ENCODE measurements at regions not wholly inside any gene's neighbourhood (a gene's known extent, or its start where the extent isn't known, plus 50 kb on each side); places are given as distances from the start of the nearest gene placed in this dataset.

GRCh38 chr13:103772576-103772975, 706.4 kb upstream of the SLC10A2 start:
- DNase-seq = peak; percentile 5

- no peak for DNase-seq
These were observed 696.3 kb upstream of the SLC10A2 start for GRCh38 chr13:103762523-103762922.

GRCh38 chr13:103759361-103759760, 693.1 kb upstream of the SLC10A2 start:
- no peak for DNase-seq

- no peak for DNase-seq
These were observed 692.0 kb upstream of the SLC10A2 start for GRCh38 chr13:103758222-103758621.

GRCh38 chr13:103757361-103757760, 691.1 kb upstream of the SLC10A2 start:
- DNase-seq = no peak

GRCh38 chr13:103754783-103755182, 688.6 kb upstream of the SLC10A2 start:
- DNase-seq = no peak

- peak; percentile 2 for DNase-seq
These were observed 668.6 kb upstream of the SLC10A2 start for GRCh38 chr13:103734837-103735236.

- no peak for DNase-seq
These were observed 665.7 kb upstream of the SLC10A2 start for GRCh38 chr13:103731959-103732358.

GRCh38 chr13:103730407-103730806, 664.2 kb upstream of the SLC10A2 start:
- DNase-seq = no peak

- no peak for DNase-seq
These were observed 660.6 kb upstream of the SLC10A2 start for GRCh38 chr13:103726808-103727207.

GRCh38 chr13:103716718-103717117, 650.5 kb upstream of the SLC10A2 start:
- no peak for DNase-seq

- no peak for DNase-seq
These were observed 649.1 kb upstream of the SLC10A2 start for GRCh38 chr13:103715335-103715734.

- no peak for DNase-seq
These were observed 637.0 kb upstream of the SLC10A2 start for GRCh38 chr13:103703246-103703645.

GRCh38 chr13:103698000-103698399, 631.8 kb upstream of the SLC10A2 start:
- DNase-seq = no peak

- no peak for DNase-seq
These were observed 629.1 kb upstream of the SLC10A2 start for GRCh38 chr13:103695320-103695719.

- DNase-seq = no peak
These were observed 628.3 kb upstream of the SLC10A2 start for GRCh38 chr13:103694471-103694870.

GRCh38 chr13:103694033-103694432, 627.8 kb upstream of the SLC10A2 start:
- no peak for DNase-seq

GRCh38 chr13:103692442-103692841, 626.2 kb upstream of the SLC10A2 start:
- no peak for DNase-seq

- no peak for DNase-seq
These were observed 610.1 kb upstream of the SLC10A2 start for GRCh38 chr13:103676329-103676728.

- DNase-seq = no peak
These were observed 605.3 kb upstream of the SLC10A2 start for GRCh38 chr13:103671547-103671946.

- no peak for DNase-seq
These were observed 597.8 kb upstream of the SLC10A2 start for GRCh38 chr13:103663996-103664395.

- DNase-seq = no peak
These were observed 590.1 kb upstream of the SLC10A2 start for GRCh38 chr13:103656311-103656710.

- no peak for DNase-seq
These were observed 574.4 kb upstream of the SLC10A2 start for GRCh38 chr13:103640606-103641005.

- no peak for DNase-seq
These were observed 573.1 kb upstream of the SLC10A2 start for GRCh38 chr13:103639326-103639725.

GRCh38 chr13:103638706-103639105, 572.5 kb upstream of the SLC10A2 start:
- DNase-seq = no peak

GRCh38 chr13:103634066-103634465, 567.8 kb upstream of the SLC10A2 start:
- no peak for DNase-seq
